LNCAP (cell line): ENCODE measurements at regions not wholly inside any gene's neighbourhood (a gene's known extent, or its start where the extent isn't known, plus 50 kb on each side); places are given as distances from the start of the nearest gene placed in this dataset.

Experiments
- CTCF ChIP-seq: fragments of 450-650 bp; IDR thresholded peaks from 2 replicates; pipeline ENCODE4 v1.5.1; 2017; ENCODE audit warnings: mild to moderate bottlenecking

- no peak for TF ChIP-seq CTCF
These were observed 139.5 kb downstream of the KIF18A start for GRCh38 chr11:27968461-27968860.

- no peak for TF ChIP-seq CTCF
These were observed 142.4 kb downstream of the KIF18A start for GRCh38 chr11:27965559-27965958.

- TF ChIP-seq CTCF, result no peak
These were observed 144.6 kb downstream of the KIF18A start for GRCh38 chr11:27963370-27963769.

GRCh38 chr11:27949951-27950738, 157.8 kb downstream of the KIF18A start:
- TF ChIP-seq CTCF, result no peak

- TF ChIP-seq CTCF, result no peak
These were observed 162.6 kb downstream of the KIF18A start for GRCh38 chr11:27945348-27945747.

- TF ChIP-seq CTCF, result no peak
These were observed 169.9 kb downstream of the KIF18A start for GRCh38 chr11:27938011-27938410.

GRCh38 chr11:27934830-27935145, 173.2 kb downstream of the KIF18A start:
- no peak for TF ChIP-seq CTCF
